ENCODE measurements at regions not wholly inside any gene's neighbourhood (a gene's known extent, or its start where the extent isn't known, plus 50 kb on each side); places are given as distances from the start of the nearest gene placed in this dataset.
"Not testable (repeated sequence)": the region's sequence is repeated elsewhere in the genome, so short reads cannot be mapped to it uniquely, and the experiment has no call there.

- DNase-seq = not testable (repeated sequence)
These were observed 342.2 kb downstream of the CEP170 start for GRCh38 chr1:242912855-242913254.

DNA sequence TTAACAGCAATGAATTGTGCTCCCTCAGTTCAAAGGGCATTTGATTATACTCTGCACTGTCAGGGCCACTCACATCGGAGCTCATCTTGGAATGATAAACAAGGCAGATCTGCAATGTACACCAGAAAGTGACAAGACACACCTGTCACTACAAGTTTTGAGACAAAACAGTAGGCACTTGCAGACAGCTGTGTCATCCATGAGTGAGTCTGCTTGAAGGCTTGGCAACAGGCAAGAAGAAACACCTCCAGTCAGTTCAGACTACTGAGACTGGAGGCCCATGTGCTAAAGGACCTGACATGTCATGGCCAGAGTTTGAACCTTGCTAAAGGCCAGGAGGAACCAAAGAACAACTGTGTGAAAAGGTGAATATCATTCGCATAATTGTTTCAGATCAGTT lies 354.5 kb downstream of the CEP170 start:
- DNase-seq = not testable (repeated sequence)

- DNase-seq = peak in 3 of 58 donors; percentile 1 to 22 (median 7)
These were observed 364.8 kb downstream of the CEP170 start for GRCh38 chr1:242890192-242890741.

DNA sequence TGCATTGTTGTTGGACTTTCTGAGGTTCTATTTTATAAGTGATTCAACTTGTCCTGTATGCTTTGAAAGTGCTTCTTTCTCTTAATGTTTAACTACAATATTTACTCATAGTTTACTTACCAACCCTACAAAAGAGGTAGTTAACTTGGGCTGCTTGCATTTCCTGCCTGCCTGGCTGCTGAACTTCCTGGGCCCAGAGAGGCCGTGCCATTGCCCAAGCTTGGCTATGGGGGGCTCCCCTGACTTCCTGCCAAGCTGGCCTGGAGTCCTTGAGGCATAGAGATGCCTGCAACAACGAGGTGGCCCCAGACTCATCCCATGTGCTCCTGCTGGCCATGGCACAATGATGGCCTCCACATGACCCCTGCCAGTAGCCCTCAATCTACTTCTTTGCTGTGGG lies 361.6 kb upstream of the PLD5 start:
- no peak for DNase-seq

DNA sequence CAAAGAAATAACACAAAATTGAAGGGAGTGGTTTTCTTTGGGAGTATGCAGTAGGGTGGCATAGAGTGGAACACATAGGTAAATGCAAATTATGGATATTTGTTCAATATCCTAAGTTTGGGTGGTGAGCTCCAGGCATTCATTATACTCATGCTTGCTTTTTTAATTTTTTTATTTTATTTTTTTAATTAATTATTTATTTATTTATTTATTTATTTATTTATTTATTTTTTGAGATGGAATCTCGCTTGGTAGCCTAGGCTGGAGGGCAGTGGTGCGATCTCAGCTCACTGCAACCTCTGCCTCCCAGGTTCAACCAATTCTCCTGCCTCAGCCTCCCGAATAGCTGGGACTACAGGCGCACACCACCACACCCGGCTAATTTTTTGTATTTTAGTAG lies 355.5 kb upstream of the PLD5 start:
- DNase-seq = not testable (repeated sequence)

DNA sequence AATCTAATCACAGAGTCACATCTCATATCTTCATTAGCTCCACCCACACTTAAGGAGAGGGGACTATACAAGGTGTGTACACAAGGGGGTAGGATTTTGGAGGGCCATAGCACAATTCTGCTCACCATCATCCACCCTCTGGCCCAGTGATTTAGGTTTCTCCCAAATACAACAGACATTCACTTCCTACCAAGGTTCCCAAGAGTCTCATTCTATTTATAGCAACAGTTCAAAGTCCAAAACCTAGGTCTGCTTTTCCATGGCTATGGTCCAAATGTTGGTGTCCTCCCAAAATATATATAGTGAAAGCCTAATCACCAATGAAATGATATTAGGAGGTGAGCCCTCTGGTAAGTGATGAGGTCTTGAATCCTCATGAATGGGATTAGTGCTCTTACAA lies 353.2 kb upstream of the PLD5 start:
- DNase-seq = no peak

GRCh38 chr1:242877229-242877628 lies 352.7 kb upstream of the PLD5 start:
- no peak for DNase-seq

GRCh38 chr1:242876030-242876429 lies 351.5 kb upstream of the PLD5 start:
- DNase-seq = no peak

- no peak for DNase-seq
These were observed 349.2 kb upstream of the PLD5 start for GRCh38 chr1:242873661-242874060.

DNA sequence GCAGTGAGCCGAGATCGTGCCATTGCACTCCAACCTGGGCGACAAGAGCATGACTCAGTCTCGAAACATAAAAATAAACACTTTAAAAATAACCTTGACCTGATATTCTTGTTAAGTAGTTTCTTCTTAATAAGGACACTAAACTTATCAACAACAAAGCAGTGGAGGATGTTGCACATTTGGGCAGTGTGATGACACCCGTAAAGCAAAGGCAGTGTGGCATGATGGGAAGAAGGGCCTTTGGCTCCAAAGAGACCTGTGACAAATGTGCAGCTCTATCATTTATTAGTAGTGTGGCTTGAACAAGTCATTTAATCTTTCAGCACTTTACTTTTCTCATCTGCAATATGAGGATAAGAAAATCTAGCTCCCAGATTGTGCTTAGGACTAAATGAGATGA lies 348.0 kb upstream of the PLD5 start:
- DNase-seq = no peak

DNA sequence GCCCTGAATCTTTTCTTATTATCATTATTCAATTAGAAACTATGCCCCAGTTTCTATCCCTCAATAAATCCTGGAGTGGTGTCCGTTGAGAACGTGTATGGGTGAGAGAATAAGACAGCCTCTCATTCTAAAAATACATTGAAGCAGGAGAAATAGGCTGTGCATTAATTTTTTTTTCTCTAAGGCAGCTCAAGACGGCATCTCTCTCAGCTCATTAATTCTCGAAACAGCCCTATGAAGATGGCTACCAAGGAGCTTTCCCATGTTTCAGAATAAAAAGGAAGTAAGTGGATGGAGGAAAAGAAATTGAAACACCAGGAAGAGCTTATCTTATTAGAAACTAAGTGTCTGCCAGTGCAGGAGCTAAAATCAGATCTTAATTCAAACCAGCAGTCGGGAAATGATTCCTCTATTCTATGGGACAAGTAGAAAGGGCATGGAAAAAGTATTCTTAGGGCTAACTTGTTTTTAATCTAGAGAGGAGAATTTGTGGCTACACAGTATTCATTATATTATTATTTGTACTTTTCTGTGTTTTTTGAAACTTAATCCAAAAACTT lies 347.1 kb upstream of the PLD5 start:
- DNase-seq = no peak

- no peak for DNase-seq
These were observed 346.5 kb upstream of the PLD5 start for GRCh38 chr1:242870966-242871365.

DNA sequence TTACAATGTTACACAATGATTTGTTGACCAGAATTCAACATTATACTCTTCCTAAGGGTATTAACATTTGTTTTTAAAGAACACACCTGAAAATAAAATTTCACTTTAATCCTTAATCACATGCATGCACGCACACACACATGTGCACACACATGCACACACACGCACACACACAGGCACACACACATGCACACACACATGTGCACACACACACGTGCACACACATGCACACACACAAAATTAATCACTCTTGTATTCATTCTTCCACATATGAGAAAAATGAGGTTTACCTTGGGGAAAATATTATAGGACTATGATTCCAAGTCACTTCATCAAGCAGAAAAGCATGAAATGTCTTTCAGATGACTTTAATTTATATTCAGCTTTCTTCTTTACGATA lies 331.8 kb upstream of the PLD5 start:
- DNase-seq = no peak

GRCh38 chr1:242854466-242854865 lies 330.0 kb upstream of the PLD5 start:
- no peak for DNase-seq

GRCh38 chr1:242847390-242847993 lies 323.0 kb upstream of the PLD5 start:
- no peak for DNase-seq

DNA sequence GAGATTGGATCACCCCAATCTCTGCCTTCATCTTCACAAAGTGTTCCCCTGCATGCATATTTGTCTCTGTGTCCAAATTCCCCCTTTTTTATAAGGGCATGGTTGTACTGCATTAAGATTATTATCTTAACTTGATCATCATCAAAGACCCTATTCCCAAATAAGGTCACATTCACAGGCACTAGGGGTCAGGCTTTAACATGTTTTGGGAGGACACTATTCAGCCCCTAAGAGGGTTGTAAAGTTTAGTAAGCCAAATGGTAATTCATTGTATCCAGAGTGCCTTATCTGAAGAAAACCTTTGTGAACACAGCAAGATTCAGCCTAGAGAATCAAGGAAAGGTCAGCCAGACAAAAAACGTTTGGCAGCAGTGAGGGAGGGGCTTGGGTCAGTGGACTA lies 317.6 kb upstream of the PLD5 start:
- no peak for DNase-seq

GRCh38 chr1:242839101-242839500 lies 314.6 kb upstream of the PLD5 start:
- no peak for DNase-seq

- DNase-seq = no peak
These were observed 311.9 kb upstream of the PLD5 start for GRCh38 chr1:242836423-242836822.

- DNase-seq = peak in 36 of 58 donors; percentile 2 to 81 (median 28)
These were observed 304.3 kb upstream of the PLD5 start for GRCh38 chr1:242828828-242829227.

GRCh38 chr1:242828199-242828598 lies 303.7 kb upstream of the PLD5 start:
- DNase-seq = peak in 42 of 58 donors; percentile 3 to 68 (median 31)

DNA sequence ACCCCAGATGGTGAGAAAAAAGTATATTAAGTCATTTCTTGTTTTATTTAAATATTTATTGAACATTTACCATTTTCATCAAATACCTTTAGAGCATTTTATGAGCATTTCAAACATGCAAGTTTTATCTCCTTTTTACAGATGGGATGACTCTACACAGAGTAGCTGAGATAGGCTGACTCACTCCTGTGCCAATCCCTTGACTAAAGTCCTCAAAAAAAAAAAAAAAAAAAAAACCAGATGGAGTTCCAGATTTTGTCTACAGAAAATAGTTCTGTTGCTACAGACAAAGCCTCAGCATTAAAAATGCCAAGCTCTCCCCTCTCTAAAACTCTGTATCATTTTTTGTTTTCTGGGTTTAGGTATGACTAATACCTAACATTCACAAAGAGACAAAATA lies 303.0 kb upstream of the PLD5 start:
- DNase-seq = peak in 2 of 58 donors; percentile 10 to 14

DNA sequence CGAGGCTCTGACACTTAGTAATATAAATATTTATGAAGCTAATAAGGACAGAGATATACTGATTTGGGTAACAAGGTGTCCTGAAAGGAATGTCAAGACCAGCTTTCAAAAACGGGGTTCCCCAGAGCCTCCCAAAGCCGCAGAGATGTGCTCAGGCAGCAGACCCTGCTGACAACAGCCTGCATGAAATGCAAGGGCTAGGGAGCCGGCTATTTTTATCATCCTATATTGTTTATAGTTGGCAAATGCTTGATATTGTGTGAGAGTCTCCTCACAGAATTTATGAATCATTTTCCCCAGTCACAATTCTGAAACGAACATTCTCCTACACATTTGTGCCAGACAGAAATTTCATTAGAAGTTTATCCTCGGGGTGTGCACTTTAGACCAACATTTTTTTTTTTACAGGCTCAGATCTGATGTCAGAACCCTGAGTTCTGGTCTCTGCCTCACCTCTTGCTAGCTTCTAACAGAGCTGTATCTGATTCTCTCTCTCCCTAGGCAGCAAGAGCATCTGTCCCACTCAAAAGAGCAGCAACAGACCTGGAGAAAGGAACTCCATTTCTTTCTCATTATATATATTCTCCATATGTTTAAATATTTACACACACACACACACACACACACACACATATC lies 302.3 kb upstream of the PLD5 start:
- peak in 1 of 58 donors; percentile 2 for DNase-seq

DNA sequence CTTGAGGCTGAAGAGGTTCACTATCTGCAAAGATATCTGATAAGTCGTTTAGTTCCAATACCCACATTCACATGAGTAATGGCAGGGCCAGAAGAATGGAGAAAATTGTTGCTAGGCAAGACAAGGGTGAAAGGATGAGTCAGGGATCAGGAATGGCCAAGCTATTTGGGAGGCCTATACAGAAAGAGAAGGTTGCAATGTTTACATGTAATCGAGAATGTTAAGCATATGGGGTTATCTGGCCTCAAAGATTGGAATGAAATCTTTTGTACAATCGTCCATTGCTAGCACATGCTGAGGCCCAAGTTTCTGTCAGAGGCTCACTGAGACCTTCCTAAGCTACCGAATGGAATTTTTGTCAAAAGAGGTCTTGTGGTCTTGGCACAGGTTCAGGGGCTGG lies 299.9 kb upstream of the PLD5 start:
- no peak for DNase-seq
